SU-DHL-6 (cell line): ENCODE measurements at regions not wholly inside any gene's neighbourhood (a gene's known extent, or its start where the extent isn't known, plus 50 kb on each side); places are given as distances from the start of the nearest gene placed in this dataset.

Source experiments
- H2AFZ ChIP-seq: fragments of 200-600 bp; sonication (generic); 2 replicates; pipeline ENCODE4 v1.6.1; 2014; ENCODE audit warnings: low read depth, mild to moderate bottlenecking, moderate library complexity, mixed read lengths, antibody characterized with exemption, low read length; ENCODE audit not compliant: severe bottlenecking
- H3F3A ChIP-seq: fragments of 200-600 bp; shearing (Covaris generic); 2 replicates; pipeline ENCODE4 v1.6.0; 2016; ENCODE audit warnings: antibody characterized with exemption, mild to moderate bottlenecking; ENCODE audit not compliant: insufficient read depth
- H3K27ac ChIP-seq: fragments of 200-600 bp; sonication (generic); 2 replicates; pipeline ENCODE4 v1.5.1; 2016; ENCODE audit warnings: low read depth, mild to moderate bottlenecking, low read length, moderate library complexity, mixed read lengths
- H3K27me3 ChIP-seq: fragments of 200-600 bp; sonication (generic), shearing (Covaris generic); 2 replicates; pipeline ENCODE4 v1.6.0; 2014; ENCODE audit warnings: mild to moderate bottlenecking, low read length
- H3K36me3 ChIP-seq: fragments of 200-600 bp; sonication (generic); 2 replicates; pipeline ENCODE4 v1.6.1; 2014; ENCODE audit warnings: mild to moderate bottlenecking, low read length, mixed read lengths
- H3K4me2 ChIP-seq: fragments of 300-600, 200-600 bp; shearing (Covaris generic), sonication (generic); 2 replicates; pipeline ENCODE4 v1.6.0; 2014; ENCODE audit warnings: low read length, low read depth, mild to moderate bottlenecking; ENCODE audit not compliant: poor library complexity, severe bottlenecking
- H3K4me3 ChIP-seq: fragments of 200-600 bp; sonication (generic); 2 replicates; pipeline ENCODE4 v1.5.1; 2014; ENCODE audit warnings: antibody characterized with exemption, low read length, mild to moderate bottlenecking, mixed read lengths; ENCODE audit not compliant: insufficient read depth, poor library complexity, severe bottlenecking
- H3K79me2 ChIP-seq: fragments of 200-600 bp; sonication (generic); 2 replicates; pipeline ENCODE4 v1.6.1; 2014; ENCODE audit warnings: mild to moderate bottlenecking, low read length, moderate library complexity; ENCODE audit not compliant: insufficient read depth
- H3K9ac ChIP-seq: fragments of 200-600 bp; sonication (generic); 2 replicates; pipeline ENCODE4 v1.7.0; 2014; ENCODE audit warnings: mild to moderate bottlenecking, low read length
- H3K9me2 ChIP-seq: fragments of 200-600 bp; sonication (generic); replicated peaks from 2 replicates; pipeline ENCODE4 v1.6.1; 2014; ENCODE audit warnings: low read length; ENCODE audit not compliant: insufficient read depth
- H3K9me3 ChIP-seq: fragments of 200-600 bp; sonication (generic); 2 replicates; pipeline ENCODE4 v1.6.1; 2014; ENCODE audit warnings: low read length, mixed read lengths; ENCODE audit not compliant: insufficient read depth
- H4K20me1 ChIP-seq: fragments of 200-600 bp; sonication (generic); 2 replicates; pipeline ENCODE4 v1.6.1; 2014; ENCODE audit warnings: low read depth, mild to moderate bottlenecking, antibody characterized with exemption, low read length, moderate library complexity, mixed read lengths
- EZH2phosphoT487 ChIP-seq: fragments of 200-600 bp; sonication (generic), shearing (Covaris generic); conservative IDR thresholded peaks from 2 replicates; pipeline ENCODE4 v1.6.1; 2018; ENCODE audit warnings: mild to moderate bottlenecking, antibody characterized with exemption, low read length, moderate library complexity, mixed read lengths
- TF ChIP-seq, protein P1 (sequence below): fragments of 200-600 bp; sonication (generic); IDR thresholded peaks from one replicate; pipeline ENCODE4 v1.5.1; 2017; ENCODE audit warnings: antibody characterized with exemption, mild to moderate bottlenecking, low read length, moderate library complexity; ENCODE audit not compliant: insufficient read depth, poor library complexity, severe bottlenecking

DNA sequence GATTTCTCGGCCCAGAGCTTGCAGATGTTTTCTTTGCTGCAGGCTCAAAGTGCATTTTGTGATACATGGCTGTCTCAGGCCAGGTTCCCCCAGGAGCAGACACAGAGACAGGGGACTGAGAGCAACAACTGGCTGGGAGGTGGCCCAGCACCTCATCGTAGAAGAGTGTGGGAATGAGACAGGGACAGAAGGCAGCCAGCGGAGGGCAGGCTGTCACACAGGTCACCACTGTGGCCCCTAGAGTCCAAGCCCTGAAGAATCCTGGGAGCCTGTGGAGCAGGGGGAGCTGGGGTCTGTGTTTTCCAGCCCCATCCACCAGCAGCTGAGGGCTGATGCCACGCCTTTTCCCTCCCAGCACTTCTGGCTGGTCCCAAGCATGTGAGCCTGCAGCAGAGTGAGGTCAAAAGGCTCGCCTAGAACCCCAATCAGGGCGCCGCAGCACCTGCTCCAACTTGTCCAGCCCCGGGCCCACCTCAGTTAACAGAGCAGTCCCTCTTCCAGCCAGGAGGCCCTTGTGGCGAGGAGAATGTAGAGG, 723.8 kb downstream of the UQCRFS1 start:
- Histone ChIP-seq H3K4me3 (no peak overlapping the region), H3F3A (peaks cover 9% of the 10 kb centered on the region; the same call in 1 of the 2 replicates), H3K36me3 (no peaks in the 10 kb centered on the region), H3K27ac (no peak overlapping the region), H3K27me3 (no peaks in the 10 kb centered on the region), H3K79me2 (no peaks in the 10 kb centered on the region), H4K20me1 (no peaks in the 10 kb centered on the region), H2AFZ (no peak overlapping the region), H3K9ac (no peak overlapping the region), H3K4me2 (no peak overlapping the region), H3K9me3 (no peaks in the 10 kb centered on the region), H3K9me2 (no peaks in the 10 kb centered on the region)
- TF ChIP-seq, protein P1, sequence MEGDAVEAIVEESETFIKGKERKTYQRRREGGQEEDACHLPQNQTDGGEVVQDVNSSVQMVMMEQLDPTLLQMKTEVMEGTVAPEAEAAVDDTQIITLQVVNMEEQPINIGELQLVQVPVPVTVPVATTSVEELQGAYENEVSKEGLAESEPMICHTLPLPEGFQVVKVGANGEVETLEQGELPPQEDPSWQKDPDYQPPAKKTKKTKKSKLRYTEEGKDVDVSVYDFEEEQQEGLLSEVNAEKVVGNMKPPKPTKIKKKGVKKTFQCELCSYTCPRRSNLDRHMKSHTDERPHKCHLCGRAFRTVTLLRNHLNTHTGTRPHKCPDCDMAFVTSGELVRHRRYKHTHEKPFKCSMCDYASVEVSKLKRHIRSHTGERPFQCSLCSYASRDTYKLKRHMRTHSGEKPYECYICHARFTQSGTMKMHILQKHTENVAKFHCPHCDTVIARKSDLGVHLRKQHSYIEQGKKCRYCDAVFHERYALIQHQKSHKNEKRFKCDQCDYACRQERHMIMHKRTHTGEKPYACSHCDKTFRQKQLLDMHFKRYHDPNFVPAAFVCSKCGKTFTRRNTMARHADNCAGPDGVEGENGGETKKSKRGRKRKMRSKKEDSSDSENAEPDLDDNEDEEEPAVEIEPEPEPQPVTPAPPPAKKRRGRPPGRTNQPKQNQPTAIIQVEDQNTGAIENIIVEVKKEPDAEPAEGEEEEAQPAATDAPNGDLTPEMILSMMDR, result no peak
- TF ChIP-seq EZH2phosphoT487, result no peak

DNA sequence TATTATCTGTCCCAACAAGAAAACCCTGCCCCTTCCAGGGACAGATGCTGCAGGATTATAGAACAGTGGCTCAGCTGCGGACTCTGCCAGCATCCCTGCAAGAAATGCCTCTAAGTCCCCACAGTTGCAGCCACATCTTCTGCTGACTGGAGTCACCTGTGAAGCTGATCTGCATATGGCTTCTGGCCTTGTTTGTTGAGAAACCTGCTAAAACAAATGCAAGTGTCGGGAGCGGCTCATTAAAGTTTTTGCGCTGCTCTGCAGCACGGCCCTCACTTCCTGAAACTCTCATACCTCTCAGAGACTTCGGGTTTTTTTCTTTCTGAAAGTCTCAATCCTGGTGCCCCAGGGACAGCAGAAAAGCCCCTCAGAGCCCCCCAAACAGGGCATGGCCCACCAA, 725.0 kb downstream of the UQCRFS1 start:
- Histone ChIP-seq H2AFZ (peak overlapping the region; percentile 66), H3K27ac (peak overlapping the region; percentile 51), H4K20me1 (no peaks in the 10 kb centered on the region), H3K4me2 (peak overlapping the region; percentile 37), H3K4me3 (no peak overlapping the region), H3K9me2 (no peaks in the 10 kb centered on the region), H3K27me3 (no peaks in the 10 kb centered on the region), H3K9ac (no peak overlapping the region; the same call in 1 of the 2 replicates), H3K79me2 (no peaks in the 10 kb centered on the region), H3K36me3 (no peaks in the 10 kb centered on the region), H3F3A (peaks cover 9% of the 10 kb centered on the region; the same call in 1 of the 2 replicates), H3K9me3 (no peaks in the 10 kb centered on the region)
- no peak for TF ChIP-seq EZH2phosphoT487
- TF ChIP-seq, protein P1, result no peak

DNA sequence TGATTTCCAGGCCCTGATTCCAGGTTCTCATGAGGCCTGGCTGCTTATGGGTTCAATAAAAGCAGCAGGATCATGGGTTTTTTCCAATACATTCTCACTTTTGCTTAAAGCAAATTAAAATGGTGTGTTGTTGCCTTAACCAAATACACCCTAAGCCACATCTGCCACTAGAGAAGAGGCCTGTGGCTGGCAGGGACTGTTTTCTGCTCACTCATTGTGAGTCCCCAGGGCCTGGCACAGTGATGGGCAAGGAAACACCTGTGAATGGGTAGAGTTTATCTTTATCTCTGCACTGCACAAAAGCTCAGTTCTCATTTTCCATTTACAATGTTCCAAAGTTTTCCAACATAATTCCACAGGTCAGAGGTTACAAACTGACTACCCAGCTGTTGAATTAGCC, 726.0 kb downstream of the UQCRFS1 start:
- H3K9me2 ChIP-seq, result no peaks in the 10 kb centered on the region
- H3K4me3 ChIP-seq, result no peak overlapping the region
- peaks cover 9% of the 10 kb centered on the region; the same call in 1 of the 2 replicates for H3F3A ChIP-seq
- H4K20me1 ChIP-seq, result no peaks in the 10 kb centered on the region
- no peaks in the 10 kb centered on the region for H3K27me3 ChIP-seq
- peak overlapping the region; percentile 60 for H3K27ac ChIP-seq
- H3K9me3 ChIP-seq, result no peaks in the 10 kb centered on the region
- no peak overlapping the region; the same call in 1 of the 2 replicates for H3K9ac ChIP-seq
- no peaks in the 10 kb centered on the region for H3K79me2 ChIP-seq
- H2AFZ ChIP-seq, result no peak overlapping the region
- no peak for TF ChIP-seq EZH2phosphoT487
- peak overlapping the region; percentile 37 for H3K4me2 ChIP-seq
- H3K36me3 ChIP-seq, result no peaks in the 10 kb centered on the region

DNA sequence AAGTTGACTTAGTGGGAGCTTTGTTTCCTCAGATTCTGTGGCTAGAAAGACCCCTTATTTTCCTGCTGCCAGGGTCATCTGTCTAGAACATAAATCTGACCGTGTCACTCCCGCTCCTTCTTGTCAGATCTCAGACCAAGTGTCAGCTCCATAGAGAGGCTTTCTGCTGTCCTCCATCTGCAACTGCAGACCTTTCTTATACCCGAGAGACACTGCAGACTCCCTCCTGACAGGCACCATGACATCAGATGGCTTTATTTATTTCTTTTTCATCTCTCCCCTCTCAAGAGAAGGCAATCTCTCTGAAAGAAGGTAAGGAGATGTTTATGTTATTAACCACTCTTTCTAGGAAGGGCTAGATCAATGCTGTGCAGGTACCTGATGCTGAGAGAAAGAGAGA, 726.5 kb downstream of the UQCRFS1 start:
- Histone ChIP-seq H4K20me1 (no peaks in the 10 kb centered on the region), H3K9me3 (no peaks in the 10 kb centered on the region), H2AFZ (no peak overlapping the region), H3K4me3 (no peak overlapping the region), H3K27me3 (no peaks in the 10 kb centered on the region), H3K79me2 (no peaks in the 10 kb centered on the region), H3K36me3 (no peaks in the 10 kb centered on the region), H3K4me2 (peak overlapping the region; percentile 32), H3K9me2 (no peaks in the 10 kb centered on the region), H3K27ac (peak overlapping the region; percentile 60), H3F3A (peaks cover 9% of the 10 kb centered on the region; the same call in 1 of the 2 replicates), H3K9ac (no peak overlapping the region; the same call in 1 of the 2 replicates)
- no peak for TF ChIP-seq EZH2phosphoT487
- TF ChIP-seq, protein P1, result no peak
